Left ventricle myocardium inferior (tissue), 1 donor: ENCODE measurements at regions not wholly inside any gene's neighbourhood (a gene's known extent, or its start where the extent isn't known, plus 50 kb on each side); places are given as distances from the start of the nearest gene placed in this dataset.

Experiments used
- DNase-seq: peaks from one replicate; pipeline ENCODE4 v3.0.0-alpha.2; 2020
- H3K27ac ChIP-seq: fragments of 200-600 bp; replicated peaks from 2 replicates; pipeline ENCODE4 v1.8.0; 2021
- H3K27me3 ChIP-seq: fragments of 200-600 bp; 2 replicates; pipeline ENCODE4 v1.8.0; 2021; ENCODE audit warnings: low read depth
- H3K36me3 ChIP-seq: fragments of 200-600 bp; 2 replicates; pipeline ENCODE4 v1.8.0; 2021
- H3K4me1 ChIP-seq: fragments of 200-600 bp; 2 replicates; pipeline ENCODE4 v1.8.0; 2021
- H3K4me3 ChIP-seq: fragments of 200-600 bp; 2 replicates; pipeline ENCODE4 v1.8.0; 2021; ENCODE audit warnings: mild to moderate bottlenecking, moderate library complexity
- H3K9me3 ChIP-seq: fragments of 200-600 bp; replicated peaks from 2 replicates; pipeline ENCODE4 v1.8.0; 2021
- CTCF ChIP-seq: fragments of 200-600 bp; IDR thresholded peaks from 2 replicates; pipeline ENCODE4 v1.8.0; 2021; ENCODE audit warnings: antibody characterized with exemption, mild to moderate bottlenecking, borderline replicate concordance
- intact Hi-C: fragments of 100-400 bp; cut with micrococcal nuclease; formaldehyde crosslinking; loops from one replicate; pipeline ENCODE4 v1.11.0; 2022
- donor health status: DM: no; HTN: yes; CAD: no; lungs with severe emphysema.

DNA sequence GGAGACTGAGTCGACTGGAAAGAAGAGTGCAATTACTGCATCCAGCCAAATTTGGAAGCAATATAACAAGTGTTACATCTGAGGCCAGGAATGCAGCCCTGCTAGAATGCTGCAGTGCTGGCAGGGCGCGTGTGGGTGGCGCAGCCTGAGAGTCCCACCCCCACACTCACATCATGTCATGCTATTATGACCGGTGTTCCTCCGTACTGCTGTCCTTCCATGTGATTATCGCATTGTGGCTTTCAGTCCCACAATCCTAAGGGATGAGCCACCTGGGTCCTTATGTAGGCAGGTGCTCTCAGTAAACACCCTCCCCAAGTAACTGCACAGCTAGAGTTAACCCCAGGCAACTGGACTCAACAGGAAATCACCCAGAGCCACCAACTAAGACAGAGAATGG, 122.6 kb upstream of the CPEB2 start:
- intact Hi-C loops = no loop called here
- H3K4me1 ChIP-seq = peaks cover 17% of the 10 kb centered on the region
- H3K4me3 ChIP-seq = no peak overlapping the region
- TF ChIP-seq CTCF = no peak
- H3K9me3 ChIP-seq = no peaks in the 10 kb centered on the region
- no peak overlapping the region for H3K27ac ChIP-seq
- no peaks in the 10 kb centered on the region for H3K36me3 ChIP-seq
- DNase-seq = no peak
- H3K27me3 ChIP-seq = no peaks in the 10 kb centered on the region

GRCh38 chr4:14880805-14881204, 121.5 kb upstream of the CPEB2 start:
- Histone ChIP-seq H3K4me1 (peaks cover 17% of the 10 kb centered on the region), H3K9me3 (no peaks in the 10 kb centered on the region), H3K36me3 (no peaks in the 10 kb centered on the region), H3K4me3 (no peak overlapping the region), H3K27me3 (no peaks in the 10 kb centered on the region), H3K27ac (no peak overlapping the region)
- no peak for DNase-seq
- intact Hi-C loops = no loop called here
- TF ChIP-seq CTCF = no peak

DNA sequence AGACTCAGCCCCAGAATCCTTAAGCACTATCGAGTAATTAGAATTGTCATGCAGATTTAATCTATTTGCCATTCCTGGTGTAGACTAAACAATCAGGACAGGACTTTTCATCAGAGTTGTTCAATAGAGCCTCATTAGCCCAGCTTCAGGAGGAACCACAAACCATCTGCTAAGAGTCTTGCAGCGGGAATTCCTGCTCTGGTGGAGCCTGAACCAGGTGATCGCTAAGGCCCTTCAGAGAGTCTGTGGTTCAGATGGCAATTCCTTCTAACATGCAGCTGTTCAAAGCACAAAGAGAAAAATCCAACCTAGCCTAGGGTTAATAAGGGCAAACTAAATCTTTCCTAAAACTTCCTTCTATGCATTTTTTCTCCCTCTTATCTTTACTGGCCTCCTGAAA, 119.1 kb upstream of the CPEB2 start:
- no peak for TF ChIP-seq CTCF
- Histone ChIP-seq H3K4me3 (no peak overlapping the region), H3K36me3 (no peaks in the 10 kb centered on the region), H3K27ac (no peak overlapping the region), H3K9me3 (no peaks in the 10 kb centered on the region), H3K27me3 (no peaks in the 10 kb centered on the region), H3K4me1 (peaks cover 2% of the 10 kb centered on the region)
- DNase-seq = no peak
- intact Hi-C loops = no loop called here

DNA sequence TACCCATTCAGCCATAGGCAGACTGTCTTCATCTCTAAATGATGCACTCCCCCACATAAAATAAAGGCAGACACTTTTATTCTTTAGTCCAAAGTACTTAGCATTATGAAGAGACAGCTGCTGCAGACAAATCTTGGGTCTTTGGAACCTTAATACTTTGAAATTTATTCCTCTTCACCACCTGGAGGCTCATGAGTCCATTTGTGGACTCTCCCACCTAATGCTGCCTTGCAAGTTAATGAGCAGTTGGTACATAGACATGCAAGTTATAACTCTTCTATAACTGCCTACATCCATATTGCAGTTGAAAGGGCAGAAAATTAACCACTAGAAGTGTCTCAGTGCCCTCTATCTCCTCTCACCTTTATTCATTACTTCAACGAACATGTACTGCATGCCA, 118.6 kb upstream of the CPEB2 start:
- intact Hi-C loops = no loop called here
- Histone ChIP-seq H3K27ac (no peak overlapping the region), H3K27me3 (no peaks in the 10 kb centered on the region), H3K4me3 (no peak overlapping the region), H3K36me3 (no peaks in the 10 kb centered on the region), H3K4me1 (no peaks in the 10 kb centered on the region), H3K9me3 (no peaks in the 10 kb centered on the region)
- TF ChIP-seq CTCF = no peak
- DNase-seq = no peak

GRCh38 chr4:14887842-14888433, 114.3 kb upstream of the CPEB2 start:
- no peak overlapping the region for H3K4me3 ChIP-seq
- no peak for TF ChIP-seq CTCF
- intact Hi-C loops = no loop called here
- H3K9me3 ChIP-seq = no peaks in the 10 kb centered on the region
- no peaks in the 10 kb centered on the region for H3K27me3 ChIP-seq
- no peak for DNase-seq
- no peaks in the 10 kb centered on the region for H3K4me1 ChIP-seq
- H3K27ac ChIP-seq = no peak overlapping the region
- H3K36me3 ChIP-seq = no peaks in the 10 kb centered on the region
